Trophoblast cell (in vitro differentiated cells and primary cell): ENCODE measurements at regions not wholly inside any gene's neighbourhood (a gene's known extent, or its start where the extent isn't known, plus 50 kb on each side); places are given as distances from the start of the nearest gene placed in this dataset.

ENCODE experiments used
- DNase-seq, 2 donors: peaks; one replicate each; pipeline ENCODE4 v3.0.0-alpha.2; 2016
- H2AFZ ChIP-seq: 2 replicates; pipeline ENCODE4 v1.6.1; 2013; ENCODE audit warnings: low read length, moderate library complexity, mild to moderate bottlenecking; ENCODE audit not compliant: insufficient read depth, poor library complexity
- H2AK5ac ChIP-seq: 2 replicates; pipeline ENCODE4 v1.6.1; 2013; ENCODE audit warnings: mild to moderate bottlenecking, low read length
- H2BK120ac ChIP-seq: 2 replicates; pipeline ENCODE4 v1.6.1; 2013; ENCODE audit warnings: low read length, mild to moderate bottlenecking, moderate library complexity; ENCODE audit not compliant: insufficient read depth, poor library complexity
- H2BK12ac ChIP-seq: 2 replicates; pipeline ENCODE4 v1.6.1; 2013; ENCODE audit warnings: mild to moderate bottlenecking, low read length, moderate library complexity
- H2BK5ac ChIP-seq: 2 replicates; pipeline ENCODE4 v1.6.1; 2013; ENCODE audit warnings: low read length, low read depth, moderate library complexity, mild to moderate bottlenecking; ENCODE audit not compliant: poor library complexity
- H3K14ac ChIP-seq: 2 replicates; pipeline ENCODE4 v1.6.1; 2013; ENCODE audit warnings: mild to moderate bottlenecking, low read length
- H3K18ac ChIP-seq: 2 replicates; pipeline ENCODE4 v1.6.1; 2013; ENCODE audit warnings: mild to moderate bottlenecking, low read length
- H3K23ac ChIP-seq: 2 replicates; pipeline ENCODE4 v1.6.1; 2013; ENCODE audit warnings: low read length
- H3K27ac ChIP-seq: 2 replicates; pipeline ENCODE4 v1.5.1; 2013; ENCODE audit warnings: low read depth, mild to moderate bottlenecking, inconsistent platforms, low read length, moderate library complexity
- H3K27me3 ChIP-seq: 2 replicates; pipeline ENCODE4 v1.6.1; 2013; ENCODE audit warnings: inconsistent platforms, mild to moderate bottlenecking, low read length, moderate library complexity; ENCODE audit not compliant: insufficient read depth
- H3K36me3 ChIP-seq, 2 experiments: 1 replicate in 1 of 2; 2 replicates in 1 of 2; pipeline ENCODE4 v1.6.1; 2013; ENCODE audit warnings: low read length in 2 of 2, mild to moderate bottlenecking in 2 of 2, moderate library complexity in 1 of 2; ENCODE audit not compliant: insufficient read depth in 2 of 2, control insufficient read depth in 1 of 2
- H3K4ac ChIP-seq: 2 replicates; pipeline ENCODE4 v1.6.1; 2013; ENCODE audit warnings: low read depth, mild to moderate bottlenecking, low read length, moderate library complexity
- H3K4me1 ChIP-seq, 2 experiments: 1 replicate in 1 of 2; 2 replicates in 1 of 2; pipeline ENCODE4 v1.6.1; 2013; ENCODE audit warnings: low read length in 2 of 2, mild to moderate bottlenecking in 2 of 2, moderate library complexity in 1 of 2; ENCODE audit not compliant: insufficient read depth in 2 of 2, control insufficient read depth in 1 of 2
- H3K4me2 ChIP-seq: 2 replicates; pipeline ENCODE4 v1.6.1; 2013; ENCODE audit warnings: inconsistent platforms, mild to moderate bottlenecking, low read length, moderate library complexity
- H3K4me3 ChIP-seq: 2 replicates; pipeline ENCODE4 v1.5.1; 2013; ENCODE audit warnings: mild to moderate bottlenecking, low read depth, low read length, inconsistent platforms
- H3K79me1 ChIP-seq: one replicate; pipeline ENCODE4 v1.6.1; 2013; ENCODE audit warnings: low read length
- H3K79me2 ChIP-seq: 2 replicates; pipeline ENCODE4 v1.6.1; 2013; ENCODE audit warnings: low read length, mild to moderate bottlenecking; ENCODE audit not compliant: control insufficient read depth, insufficient read depth, poor library complexity
- H3K9ac ChIP-seq: 2 replicates; pipeline ENCODE4 v1.6.1; 2013; ENCODE audit warnings: mild to moderate bottlenecking, low read length
- H3K9me3 ChIP-seq: 2 replicates; pipeline ENCODE4 v1.6.1; 2013; ENCODE audit warnings: low read depth, mild to moderate bottlenecking, control low read depth, inconsistent platforms, low read length; ENCODE audit not compliant: insufficient read depth
- H4K12ac ChIP-seq: 2 replicates; pipeline ENCODE4 v1.6.1; 2013; ENCODE audit warnings: low read depth, mild to moderate bottlenecking, low read length, moderate library complexity
- H4K8ac ChIP-seq: 2 replicates; pipeline ENCODE4 v1.6.1; 2013; ENCODE audit warnings: low read depth, mild to moderate bottlenecking, low read length, moderate library complexity
- H4K91ac ChIP-seq: one replicate; pipeline ENCODE4 v1.6.1; 2013; ENCODE audit warnings: low read depth, mild to moderate bottlenecking, low read length, moderate library complexity
- WGBS: extraction: QIAGEN DNeasy Blood & Tissue Kit; methylation state at CpG from one replicate; pipeline ENCODE4 v1.1.7; 2013; ENCODE audit warnings: missing lambda C conversion rate; ENCODE audit not compliant: insufficient read length, insufficient coverage; ENCODE audit errors: extremely low coverage; 5-methylcytosine and 5-hydroxymethylcytosine counted together

DNA sequence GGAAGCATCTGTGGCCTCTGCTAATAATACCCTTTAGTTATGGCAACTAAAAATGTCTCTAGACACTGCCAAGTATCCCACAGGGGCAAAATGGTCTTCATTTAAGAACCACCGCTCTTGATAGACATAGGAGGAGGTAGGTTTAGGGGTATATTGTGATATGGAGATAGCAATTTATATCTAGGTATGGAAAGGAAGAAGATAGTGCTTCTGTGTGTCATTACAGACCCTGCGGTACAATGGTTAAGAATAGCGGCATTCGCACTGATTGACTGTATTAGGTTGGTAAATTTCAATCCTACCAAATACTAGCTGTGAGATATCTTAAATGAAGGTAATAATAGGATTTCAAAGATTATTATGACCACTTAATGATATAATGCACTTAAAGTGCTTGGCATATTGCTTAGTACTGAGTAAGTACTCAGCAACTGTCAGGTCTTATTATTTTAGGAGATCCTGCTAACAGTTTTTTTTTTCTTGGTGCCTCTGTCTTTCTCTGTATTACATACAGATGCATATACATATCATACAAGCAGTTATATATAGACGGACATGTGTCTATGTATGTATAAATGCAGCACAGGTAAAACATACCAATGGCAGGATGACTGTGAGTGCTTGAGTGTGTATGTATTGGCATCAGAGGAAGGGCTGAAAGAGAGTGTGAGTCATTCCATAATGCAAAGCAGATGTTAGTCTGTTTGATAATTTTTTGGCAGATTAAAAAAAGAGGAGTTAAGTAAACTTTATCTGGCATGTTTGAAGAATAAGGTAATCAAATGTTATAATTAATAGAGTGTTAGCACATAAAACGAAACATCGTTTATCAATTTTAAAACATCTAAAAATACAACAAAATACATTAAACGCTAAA lies 50.0 kb upstream of the ITGB8 start:
- H2AFZ ChIP-seq = no peak overlapping the region
- H2BK12ac ChIP-seq = no peak overlapping the region
- WGBS = 100% methylated on average over 1 of the region's 8 CpGs

More for the DNA sequence above, 50.0 kb upstream of the ITGB8 start:
- H3K9ac ChIP-seq = no peak overlapping the region
- H2AK5ac ChIP-seq = no peak overlapping the region
- no peak overlapping the region for H3K27ac ChIP-seq
- no peaks in the 10 kb centered on the region for H3K9me3 ChIP-seq
- H4K8ac ChIP-seq = no peak overlapping the region
- no peaks in the 10 kb centered on the region for H3K27me3 ChIP-seq
- no peak overlapping the region for H3K18ac ChIP-seq
- H3K23ac ChIP-seq = no peak overlapping the region
- no peak overlapping the region for H3K4ac ChIP-seq
- no peaks in the 10 kb centered on the region for H3K36me3 ChIP-seq
- no peak overlapping the region for H3K14ac ChIP-seq
- no peaks in the 10 kb centered on the region for H3K4me1 ChIP-seq
- no peak for DNase-seq
- no peak overlapping the region for H3K4me2 ChIP-seq
- H3K79me1 ChIP-seq = no peaks in the 10 kb centered on the region
- H3K79me2 ChIP-seq = no peaks in the 10 kb centered on the region
- no peak overlapping the region for H2BK120ac ChIP-seq
- H3K4me3 ChIP-seq = no peak overlapping the region
- H2BK5ac ChIP-seq = no peak overlapping the region
- no peak overlapping the region for H4K91ac ChIP-seq
- no peak overlapping the region for H4K12ac ChIP-seq
